Activated naive CD8-positive, alpha-beta T cell treated with anti-CD3 and anti-CD28 coated beads for 36 hours (primary cell): ENCODE measurements at regions not wholly inside any gene's neighbourhood (a gene's known extent, or its start where the extent isn't known, plus 50 kb on each side); places are given as distances from the start of the nearest gene placed in this dataset.
"Not testable (repeated sequence)": the region's sequence is repeated elsewhere in the genome, so short reads cannot be mapped to it uniquely, and the experiment has no call there.

Source experiments
- DNase-seq: peaks from one replicate; pipeline ENCODE4 v3.0.0; 2021
- H3K27ac Mint-ChIP-seq: one replicate; pipeline ENCODE4 v1.8.0; 2022; ENCODE audit warnings: mild to moderate bottlenecking, moderate library complexity, mixed read lengths
- H3K27me3 Mint-ChIP-seq: one replicate; pipeline ENCODE4 v1.8.0; 2022; ENCODE audit warnings: mild to moderate bottlenecking, mixed read lengths
- H3K36me3 Mint-ChIP-seq: one replicate; pipeline ENCODE4 v1.8.0; 2021; ENCODE audit warnings: mild to moderate bottlenecking, mixed read lengths
- H3K4me1 Mint-ChIP-seq: one replicate; pipeline ENCODE4 v1.8.0; 2021; ENCODE audit warnings: mixed read lengths
- H3K4me3 Mint-ChIP-seq: one replicate; pipeline ENCODE4 v1.8.0; 2022; ENCODE audit warnings: mild to moderate bottlenecking, moderate library complexity, mixed read lengths
- H3K9me3 Mint-ChIP-seq: one replicate; pipeline ENCODE4 v1.8.0; 2022; ENCODE audit warnings: mixed read lengths

- not testable (repeated sequence) for H3K27ac Mint-ChIP-seq, H3K9me3 Mint-ChIP-seq, H3K27me3 Mint-ChIP-seq, DNase-seq, H3K4me3 Mint-ChIP-seq, H3K36me3 Mint-ChIP-seq, H3K4me1 Mint-ChIP-seq
Observed at GRCh38 chr5:176112888-176113287, 125.3 kb upstream of the SIMC1 start.

GRCh38 chr5:176113673-176114335, 124.4 kb upstream of the SIMC1 start:
- not testable (repeated sequence) for H3K27ac Mint-ChIP-seq, H3K4me3 Mint-ChIP-seq, H3K4me1 Mint-ChIP-seq, H3K36me3 Mint-ChIP-seq, DNase-seq, H3K9me3 Mint-ChIP-seq, H3K27me3 Mint-ChIP-seq

- not testable (repeated sequence) for H3K4me3 Mint-ChIP-seq, DNase-seq, H3K36me3 Mint-ChIP-seq, H3K27me3 Mint-ChIP-seq, H3K27ac Mint-ChIP-seq, H3K4me1 Mint-ChIP-seq, H3K9me3 Mint-ChIP-seq
Observed at GRCh38 chr5:176114825-176115224, 123.4 kb upstream of the SIMC1 start.

DNA sequence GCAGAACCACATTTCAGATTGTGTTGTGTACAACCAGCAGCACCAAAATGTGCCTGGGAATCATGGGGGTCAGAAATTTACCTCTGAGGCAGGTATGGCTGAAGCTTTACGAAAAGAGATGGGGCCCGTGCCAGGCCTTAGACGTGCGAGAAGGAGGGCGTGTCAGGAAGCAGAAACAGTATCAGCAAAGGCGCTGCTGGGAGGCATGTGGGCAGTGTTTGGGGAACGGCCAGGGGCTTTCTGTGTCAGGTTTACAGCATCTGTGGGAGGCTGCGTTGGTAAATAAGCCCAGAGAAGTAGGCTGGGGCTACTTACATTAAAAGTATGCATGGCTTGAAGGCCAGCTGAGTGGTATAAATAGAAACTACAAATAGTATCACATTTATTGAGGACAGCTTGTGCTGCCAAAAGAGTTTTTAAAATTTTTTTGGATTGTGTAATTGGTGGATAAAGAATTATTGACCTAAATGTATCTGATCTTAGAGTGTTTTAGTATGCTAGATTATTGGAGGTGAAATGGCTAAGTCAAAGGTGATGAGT, 120.5 kb upstream of the SIMC1 start:
- H3K27ac Mint-ChIP-seq, DNase-seq, H3K27me3 Mint-ChIP-seq, H3K9me3 Mint-ChIP-seq, H3K4me3 Mint-ChIP-seq, H3K36me3 Mint-ChIP-seq, H3K4me1 Mint-ChIP-seq: not testable (repeated sequence)

DNA sequence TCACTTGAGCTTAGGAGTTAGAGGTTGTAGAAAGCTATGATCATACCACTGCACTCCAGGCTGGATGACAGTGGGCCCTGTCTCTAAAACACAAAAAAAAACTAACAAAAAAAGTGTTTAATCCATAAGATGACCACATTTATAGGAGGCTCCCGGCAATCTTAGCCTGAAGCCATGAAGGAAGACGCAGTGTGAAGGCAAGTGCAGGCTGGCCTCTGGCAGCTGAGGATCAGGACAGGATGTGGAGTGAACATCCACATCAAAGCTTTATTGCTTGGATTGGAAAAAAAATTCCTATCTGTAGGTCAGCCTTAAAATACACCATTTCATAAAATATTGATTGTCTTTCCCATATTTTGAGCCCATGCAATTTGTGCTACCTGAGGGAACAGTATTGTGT, 115.9 kb upstream of the SIMC1 start:
- H3K9me3 Mint-ChIP-seq, DNase-seq, H3K4me1 Mint-ChIP-seq, H3K27ac Mint-ChIP-seq, H3K4me3 Mint-ChIP-seq, H3K27me3 Mint-ChIP-seq, H3K36me3 Mint-ChIP-seq: not testable (repeated sequence)

GRCh38 chr5:176124120-176124519, 114.1 kb upstream of the SIMC1 start:
- H3K9me3 Mint-ChIP-seq = not testable (repeated sequence)

DNA sequence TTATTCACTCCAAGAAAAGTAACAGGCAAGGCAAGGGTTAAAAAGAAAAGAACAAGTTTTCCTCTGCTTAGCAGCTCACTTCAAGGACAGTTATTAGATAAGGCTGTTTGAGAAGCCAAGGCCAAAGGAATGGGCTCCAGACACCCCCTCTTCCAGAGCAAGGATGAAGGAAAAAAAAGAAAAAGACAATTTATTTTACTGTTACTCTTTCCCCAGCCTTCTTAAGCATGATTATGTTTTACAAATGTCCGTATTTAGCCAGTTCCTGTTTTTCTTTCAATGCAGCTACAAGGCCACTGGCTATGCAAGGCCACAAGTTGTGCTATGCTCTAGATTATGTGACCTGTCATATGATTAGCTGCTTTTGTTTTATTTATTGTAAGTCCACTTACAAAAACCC, 106.5 kb upstream of the SIMC1 start:
- H3K9me3 Mint-ChIP-seq = no peaks in the 10 kb centered on the region
- no peak overlapping the region for H3K4me3 Mint-ChIP-seq
- no peak overlapping the region for H3K27ac Mint-ChIP-seq
- peaks cover 15% of the 10 kb centered on the region for H3K4me1 Mint-ChIP-seq
- H3K36me3 Mint-ChIP-seq = no peaks in the 10 kb centered on the region
- peaks cover 20% of the 10 kb centered on the region for H3K27me3 Mint-ChIP-seq
- no peak for DNase-seq

More at GRCh38 chr5:176124120-176124519, 114.1 kb upstream of the SIMC1 start:
- H3K27ac Mint-ChIP-seq, H3K4me1 Mint-ChIP-seq, DNase-seq, H3K27me3 Mint-ChIP-seq, H3K36me3 Mint-ChIP-seq, H3K4me3 Mint-ChIP-seq: not testable (repeated sequence)

DNA sequence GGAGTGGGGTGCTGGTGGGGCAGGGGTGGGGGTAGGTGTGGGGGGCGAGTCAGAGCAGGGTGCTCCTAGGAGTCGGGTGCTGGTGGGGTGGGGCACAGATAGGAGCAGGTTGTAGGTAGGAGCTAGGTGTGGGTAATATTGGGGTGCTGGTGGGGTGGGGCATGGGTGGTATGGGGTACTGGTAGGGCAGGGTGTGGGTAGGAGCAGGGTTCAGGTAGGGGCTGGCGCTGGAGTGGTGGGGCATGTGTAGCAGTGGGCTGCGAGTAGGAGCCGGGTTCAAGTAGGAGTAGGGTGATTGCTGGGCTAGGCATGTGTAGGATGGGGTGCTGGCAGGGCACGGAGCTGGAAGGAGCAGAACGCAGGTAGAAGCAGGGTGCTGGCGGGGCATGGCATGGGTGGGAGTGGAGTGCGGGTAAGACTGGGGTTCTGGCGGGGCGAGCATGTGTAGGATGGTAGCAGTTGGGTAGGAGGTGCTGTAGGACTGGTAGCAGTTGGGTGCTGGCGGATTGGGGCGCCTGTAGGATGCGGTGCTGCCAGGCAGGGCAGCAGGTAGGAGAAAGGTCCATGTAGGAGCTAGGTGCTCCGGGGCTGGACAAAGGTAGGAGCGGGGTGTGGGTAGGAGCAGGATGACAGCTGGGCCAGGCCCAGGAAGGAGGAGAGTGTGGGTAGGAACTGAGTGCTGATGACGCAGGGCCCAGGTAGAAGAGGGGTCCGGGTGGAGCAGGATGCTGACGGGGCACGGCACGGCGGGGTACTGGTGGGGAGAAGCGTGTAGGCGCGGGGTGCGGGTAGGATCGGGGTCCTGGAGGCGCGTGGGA, 105.5 kb upstream of the SIMC1 start:
- no peak overlapping the region for H3K27ac Mint-ChIP-seq
- no peaks in the 10 kb centered on the region for H3K9me3 Mint-ChIP-seq
- no peak for DNase-seq
- H3K27me3 Mint-ChIP-seq = peaks cover 23% of the 10 kb centered on the region
- no peaks in the 10 kb centered on the region for H3K36me3 Mint-ChIP-seq
- peak overlapping the region; percentile 68 for H3K4me3 Mint-ChIP-seq
- peaks cover 15% of the 10 kb centered on the region for H3K4me1 Mint-ChIP-seq

GRCh38 chr5:176133289-176133870, 104.8 kb upstream of the SIMC1 start:
- peaks cover 15% of the 10 kb centered on the region for H3K4me1 Mint-ChIP-seq
- H3K36me3 Mint-ChIP-seq = no peaks in the 10 kb centered on the region
- peak overlapping the region; percentile 54 for H3K27ac Mint-ChIP-seq
- H3K4me3 Mint-ChIP-seq = peak overlapping the region; percentile 68
- H3K9me3 Mint-ChIP-seq = no peaks in the 10 kb centered on the region
- peak; percentile 26 for DNase-seq
- peaks cover 23% of the 10 kb centered on the region for H3K27me3 Mint-ChIP-seq

GRCh38 chr5:176133877-176134276, 104.3 kb upstream of the SIMC1 start:
- Mint-ChIP-seq H3K27me3 (peaks cover 23% of the 10 kb centered on the region), H3K27ac (peak overlapping the region; percentile 54), H3K4me3 (peak overlapping the region; percentile 68), H3K9me3 (no peaks in the 10 kb centered on the region), H3K4me1 (peaks cover 15% of the 10 kb centered on the region), H3K36me3 (no peaks in the 10 kb centered on the region)
- DNase-seq = no peak

- no peak for DNase-seq
- H3K4me1 Mint-ChIP-seq = peaks cover 17% of the 10 kb centered on the region
- H3K36me3 Mint-ChIP-seq = no peaks in the 10 kb centered on the region
- peak overlapping the region; percentile 68 for H3K4me3 Mint-ChIP-seq
- no peak overlapping the region for H3K27ac Mint-ChIP-seq
- H3K27me3 Mint-ChIP-seq = peaks cover 23% of the 10 kb centered on the region
- no peaks in the 10 kb centered on the region for H3K9me3 Mint-ChIP-seq
Observed at GRCh38 chr5:176134529-176135223, 103.5 kb upstream of the SIMC1 start.

DNA sequence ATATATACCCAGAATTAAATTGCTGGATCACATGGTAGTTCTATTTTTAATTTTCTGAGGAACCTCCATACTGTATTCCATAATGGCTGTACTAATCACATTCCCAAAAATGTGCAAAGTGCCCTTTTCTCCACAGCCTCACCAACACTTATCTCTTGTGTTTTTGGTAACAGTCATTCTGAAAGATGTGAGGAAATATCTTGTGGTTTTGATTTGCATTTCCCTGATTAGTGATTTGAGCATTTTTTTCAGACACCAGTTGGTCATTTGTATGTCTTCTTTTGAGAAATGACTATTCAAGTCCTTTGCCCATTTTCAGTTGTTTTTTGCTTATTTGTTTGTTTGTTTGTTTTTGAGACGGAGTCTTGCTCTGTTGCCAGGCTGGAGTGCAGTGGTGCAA, 98.1 kb upstream of the SIMC1 start:
- not testable (repeated sequence) for H3K9me3 Mint-ChIP-seq, DNase-seq, H3K27ac Mint-ChIP-seq, H3K4me3 Mint-ChIP-seq
- peaks cover 11% of the 10 kb centered on the region for H3K4me1 Mint-ChIP-seq
- H3K27me3 Mint-ChIP-seq = peaks cover 14% of the 10 kb centered on the region
- H3K36me3 Mint-ChIP-seq = peaks cover 11% of the 10 kb centered on the region

GRCh38 chr5:176144508-176144907, 93.7 kb upstream of the SIMC1 start:
- no peak for DNase-seq
- peaks cover 9% of the 10 kb centered on the region for H3K9me3 Mint-ChIP-seq
- H3K36me3 Mint-ChIP-seq = peaks cover 11% of the 10 kb centered on the region
- no peak overlapping the region for H3K27ac Mint-ChIP-seq
- peaks cover 11% of the 10 kb centered on the region for H3K4me1 Mint-ChIP-seq
- H3K4me3 Mint-ChIP-seq = no peak overlapping the region
- H3K27me3 Mint-ChIP-seq = peaks cover 18% of the 10 kb centered on the region

GRCh38 chr5:176149948-176150347, 88.3 kb upstream of the SIMC1 start:
- not testable (repeated sequence) for H3K4me3 Mint-ChIP-seq, H3K4me1 Mint-ChIP-seq, H3K36me3 Mint-ChIP-seq

DNA sequence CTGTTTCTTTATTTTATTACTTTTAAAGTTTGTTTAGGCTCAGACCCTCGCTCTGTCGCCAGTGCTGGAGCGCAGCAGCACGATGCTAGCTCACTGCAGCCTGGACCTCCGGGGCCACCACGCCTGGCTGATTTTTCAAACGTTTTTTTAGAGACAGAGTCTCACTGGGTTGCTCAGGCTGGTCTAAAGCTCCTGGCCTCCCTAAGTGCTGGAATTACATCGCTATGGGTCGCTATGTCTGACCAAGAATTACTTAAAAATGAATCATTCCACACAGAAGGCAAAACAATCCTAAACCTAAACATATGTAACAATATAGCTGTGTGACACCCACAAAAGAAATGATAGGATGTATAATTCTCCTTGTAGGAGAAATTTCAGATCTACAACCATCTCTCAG, 86.9 kb upstream of the SIMC1 start:
- Mint-ChIP-seq H3K27ac (no peak overlapping the region), H3K4me1 (no peaks in the 10 kb centered on the region), H3K4me3 (no peak overlapping the region), H3K9me3 (no peaks in the 10 kb centered on the region), H3K36me3 (no peaks in the 10 kb centered on the region), H3K27me3 (peaks cover 23% of the 10 kb centered on the region)
- DNase-seq = no peak

More at GRCh38 chr5:176149948-176150347, 88.3 kb upstream of the SIMC1 start:
- H3K27ac Mint-ChIP-seq, H3K9me3 Mint-ChIP-seq, DNase-seq: not testable (repeated sequence)
- peaks cover 24% of the 10 kb centered on the region for H3K27me3 Mint-ChIP-seq
